Ishikawa (cell line): ENCODE measurements at regions not wholly inside any gene's neighbourhood (a gene's known extent, or its start where the extent isn't known, plus 50 kb on each side); places are given as distances from the start of the nearest gene placed in this dataset.

Experiments
- CEBPB ChIP-seq: IDR thresholded peaks from 2 replicates; pipeline ENCODE4 v1.6.1; 2012
- CREB1 ChIP-seq: IDR thresholded peaks from 2 replicates; pipeline ENCODE4 v1.6.1; 2012; ENCODE audit warnings: low read depth
- EGR1 ChIP-seq: IDR thresholded peaks from 2 replicates; pipeline ENCODE4 v1.6.1; 2012
- EP300 ChIP-seq: IDR thresholded peaks from 2 replicates; pipeline ENCODE4 v1.6.1; 2012; ENCODE audit warnings: borderline replicate concordance
- FOXM1 ChIP-seq: IDR thresholded peaks from 2 replicates; pipeline ENCODE4 v1.6.1; 2012; ENCODE audit warnings: low read depth, borderline replicate concordance
- MAX ChIP-seq: IDR thresholded peaks from 2 replicates; pipeline ENCODE4 v1.6.1; 2012
- NFIC ChIP-seq: IDR thresholded peaks from 2 replicates; pipeline ENCODE4 v1.6.1; 2012
- RAD21 ChIP-seq: IDR thresholded peaks from 2 replicates; pipeline ENCODE4 v1.6.1; 2012; ENCODE audit warnings: low read depth
- REST ChIP-seq: IDR thresholded peaks from 2 replicates; pipeline ENCODE4 v1.6.1; 2012; ENCODE audit warnings: low read depth, mild to moderate bottlenecking
- TAF1 ChIP-seq: IDR thresholded peaks from 2 replicates; pipeline ENCODE4 v1.6.1; 2012; ENCODE audit warnings: low read depth, mild to moderate bottlenecking
- TCF12 ChIP-seq: IDR thresholded peaks from 2 replicates; pipeline ENCODE4 v1.6.1; 2012; ENCODE audit warnings: low read depth
- TEAD4 ChIP-seq: IDR thresholded peaks from 2 replicates; pipeline ENCODE4 v1.6.1; 2012
- USF1 ChIP-seq: IDR thresholded peaks from 2 replicates; pipeline ENCODE4 v1.6.1; 2012
- YY1 ChIP-seq: IDR thresholded peaks from 2 replicates; pipeline ENCODE4 v1.6.1; 2012; ENCODE audit warnings: low read depth
- ZBTB7A ChIP-seq: IDR thresholded peaks from 2 replicates; pipeline ENCODE4 v1.6.1; 2012; ENCODE audit warnings: low read depth

- TF ChIP-seq NFIC: peak; percentile 65; the same call in 1 of the 2 replicates
- TF ChIP-seq ZBTB7A: no peak
These were observed 219.5 kb upstream of the CBLB start for GRCh38 chr3:106088304-106088703.

GRCh38 chr3:106088899-106089298, 220.1 kb upstream of the CBLB start:
- no peak for TF ChIP-seq EGR1
- no peak for TF ChIP-seq CEBPB
- no peak for TF ChIP-seq REST
- no peak for TF ChIP-seq TAF1
- no peak for TF ChIP-seq RAD21
- no peak for TF ChIP-seq EP300
- no peak for TF ChIP-seq FOXM1
- no peak for TF ChIP-seq CREB1
- no peak for TF ChIP-seq TCF12
- TF ChIP-seq YY1: no peak
- no peak for TF ChIP-seq MAX
- TF ChIP-seq ZBTB7A: no peak
- TF ChIP-seq TEAD4: no peak

GRCh38 chr3:106089806-106090205, 221.0 kb upstream of the CBLB start:
- TF ChIP-seq RAD21 (no peak), ZBTB7A (no peak), EGR1 (no peak), TAF1 (no peak)

- no peak for TF ChIP-seq MAX
- no peak for TF ChIP-seq REST
- TF ChIP-seq CREB1: no peak
- no peak for TF ChIP-seq TEAD4
- no peak for TF ChIP-seq USF1
- no peak for TF ChIP-seq ZBTB7A
- TF ChIP-seq FOXM1: no peak
- TF ChIP-seq TAF1: no peak
- TF ChIP-seq CEBPB: no peak
- TF ChIP-seq RAD21: no peak
- no peak for TF ChIP-seq YY1
These were observed 224.0 kb upstream of the CBLB start for GRCh38 chr3:106092792-106093191.

- no peak for TF ChIP-seq YY1
- TF ChIP-seq USF1: no peak
- no peak for TF ChIP-seq TAF1
- TF ChIP-seq RAD21: no peak
- TF ChIP-seq CREB1: no peak
- no peak for TF ChIP-seq NFIC
- no peak for TF ChIP-seq EGR1
- no peak for TF ChIP-seq REST
- no peak for TF ChIP-seq ZBTB7A
- TF ChIP-seq MAX: no peak
- TF ChIP-seq TEAD4: no peak
These were observed 224.8 kb upstream of the CBLB start for GRCh38 chr3:106093616-106094015.
